H1 (cell line): ENCODE measurements at regions not wholly inside any gene's neighbourhood (a gene's known extent, or its start where the extent isn't known, plus 50 kb on each side); places are given as distances from the start of the nearest gene placed in this dataset.

Source experiments
- CTCF ChIA-PET: fragments of 300-600 bp; sonication (Branson Sonifier 250); formaldehyde crosslinking; loops from one replicate; lab custom pipeline; 2021; ENCODE audit not compliant: partially characterized antibody; lab: Charles Lee
- POLR2A ChIA-PET: fragments of 300-600 bp; sonication (Branson Sonifier 250); formaldehyde crosslinking; loops from one replicate; lab custom pipeline; 2021; ENCODE audit warnings: inconsistent platforms; ENCODE audit not compliant: partially characterized antibody; lab: Charles Lee
- DNase-seq, 2 experiments: peaks; one replicate each; pipeline versions ENCODE4 v3.0.0 to v3.0.0-alpha.2; 2010 to 2022; ENCODE audit warnings: low spot score in 2 of 2, low read depth in 1 of 2, mixed read lengths in 1 of 2
- FAIRE-seq: peaks from 2 replicates; lab custom pipeline; 2011; peaks lifted over from hg19 to GRCh38; lab: Jason Lieb, UNC
- H2AFZ ChIP-seq: 2 replicates; pipeline ENCODE4 v1.8.1; 2012; ENCODE audit warnings: low read length, inconsistent platforms
- H2AK5ac ChIP-seq: 2 replicates; pipeline ENCODE4 v1.6.1; 2013; ENCODE audit warnings: low read depth, low read length
- H2BK120ac ChIP-seq: replicated peaks from 2 replicates; pipeline ENCODE3; 2013; ENCODE audit warnings: low read depth, low read length, inconsistent platforms
- H2BK12ac ChIP-seq: 2 replicates; pipeline ENCODE4 v1.6.1; 2013; ENCODE audit warnings: low read depth, low read length
- H2BK15ac ChIP-seq: 2 replicates; pipeline ENCODE4 v1.6.1; 2013; ENCODE audit warnings: low read length
- H2BK20ac ChIP-seq: 2 replicates; pipeline ENCODE4 v1.6.1; 2013; ENCODE audit warnings: low read length
- H2BK5ac ChIP-seq: 2 replicates; pipeline ENCODE4 v1.6.1; 2013; ENCODE audit warnings: low read depth, low read length
- H3K14ac ChIP-seq: 2 replicates; pipeline ENCODE4 v1.6.1; 2013; ENCODE audit warnings: inconsistent platforms; ENCODE audit not compliant: insufficient read length
- H3K18ac ChIP-seq: 2 replicates; pipeline ENCODE4 v1.6.1; 2013; ENCODE audit warnings: low read length; ENCODE audit errors: extremely low read depth
- H3K23ac ChIP-seq: 2 replicates; pipeline ENCODE4 v1.6.1; 2013; ENCODE audit warnings: inconsistent platforms; ENCODE audit not compliant: insufficient read length
- H3K23me2 ChIP-seq: 2 replicates; pipeline ENCODE4 v1.6.1; 2013; ENCODE audit warnings: low read depth, low read length
- H3K27ac ChIP-seq: 2 replicates; pipeline ENCODE4 v1.6.1; 2011; ENCODE audit warnings: low read depth, low read length, inconsistent platforms
- H3K27me3 ChIP-seq, 4 experiments: replicated peaks in 1 of 4; 1 replicate in 1 of 4; 2 replicates in 3 of 4; pipeline versions ENCODE4 v1.6.1 to v1.8.1; 2011 to 2013; ENCODE audit warnings: low read length in 3 of 4, mild to moderate bottlenecking in 3 of 4, inconsistent platforms in 2 of 4, mixed read lengths in 2 of 4, moderate library complexity in 1 of 4; ENCODE audit not compliant: control insufficient read depth in 3 of 4, insufficient read depth in 3 of 4; ENCODE audit errors: extremely low read depth in 1 of 4
- H3K36me3 ChIP-seq, 4 experiments: 2 replicates each; pipeline versions ENCODE4 v1.6.1 to v1.8.1; 2011 to 2013; ENCODE audit warnings: mild to moderate bottlenecking in 4 of 4, low read length in 3 of 4, moderate library complexity in 2 of 4, control low read depth in 1 of 4, inconsistent platforms in 1 of 4; ENCODE audit not compliant: insufficient read depth in 4 of 4, control insufficient read depth in 2 of 4
- H3K4ac ChIP-seq: replicated peaks from 2 replicates; pipeline ENCODE3; 2013; ENCODE audit warnings: low read length, low read depth, mixed read lengths, inconsistent platforms; ENCODE audit not compliant: insufficient read length
- H3K4me1 ChIP-seq, 4 experiments: replicated peaks in 1 of 4; 1 replicate in 1 of 4; 2 replicates in 3 of 4; pipeline versions ENCODE4 v1.6.1 to v1.8.1; 2011 to 2013; ENCODE audit warnings: low read length in 3 of 4, inconsistent platforms in 2 of 4, mixed read lengths in 1 of 4; ENCODE audit not compliant: insufficient read depth in 4 of 4, control insufficient read depth in 3 of 4
- H3K4me2 ChIP-seq, 2 experiments: 2 replicates each; pipeline versions ENCODE4 v1.6.1 to v1.8.1; 2011 to 2013; ENCODE audit warnings: low read depth in 2 of 2, low read length in 2 of 2, control low read depth in 1 of 2, inconsistent platforms in 1 of 2, mild to moderate bottlenecking in 1 of 2; ENCODE audit not compliant: insufficient read depth in 1 of 2
- H3K4me3 ChIP-seq, 4 experiments: fragments of 200-600, 300-600 bp in 1 of 4; sonication (generic), shearing (Covaris generic), sonication (Bioruptor Twin) in 1 of 4; 2 replicates each; pipeline versions ENCODE4 v1.5.1 to v1.8.1; 2011 to 2016; ENCODE audit warnings: low read length in 4 of 4, low read depth in 3 of 4, control low read depth in 2 of 4, inconsistent platforms in 2 of 4, mild to moderate bottlenecking in 2 of 4, mixed read lengths in 1 of 4, moderate library complexity in 1 of 4; ENCODE audit not compliant: insufficient read depth in 2 of 4; ENCODE audit errors: extremely low read depth in 1 of 4
- H3K56ac ChIP-seq: replicated peaks from 2 replicates; pipeline ENCODE3; 2013; ENCODE audit warnings: low read depth, mild to moderate bottlenecking, mixed read lengths, low read length, inconsistent platforms; ENCODE audit not compliant: insufficient read length
- H3K79me1 ChIP-seq: 2 replicates; pipeline ENCODE4 v1.6.1; 2013; ENCODE audit warnings: low read depth, low read length, control low read depth
- H3K79me2 ChIP-seq, 2 experiments: 2 replicates each; pipeline versions ENCODE4 v1.6.1 to v1.8.1; 2012 to 2013; ENCODE audit warnings: low read length in 2 of 2, mild to moderate bottlenecking in 2 of 2, inconsistent platforms in 1 of 2; ENCODE audit not compliant: insufficient read depth in 2 of 2, control insufficient read depth in 1 of 2
- H3K9ac ChIP-seq, 4 experiments: replicated peaks in 1 of 4; 1 replicate in 1 of 4; 2 replicates in 3 of 4; pipeline versions ENCODE4 v1.6.1 to v1.8.1; 2011 to 2013; ENCODE audit warnings: low read depth in 3 of 4, low read length in 3 of 4, control low read depth in 2 of 4, mild to moderate bottlenecking in 2 of 4, moderate library complexity in 2 of 4, inconsistent platforms in 1 of 4; ENCODE audit errors: extremely low read depth in 1 of 4
- H3K9me3 ChIP-seq, 2 experiments: 2 replicates each; pipeline versions ENCODE4 v1.6.1 to v1.8.1; 2012 to 2013; ENCODE audit warnings: mild to moderate bottlenecking in 2 of 2, moderate library complexity in 2 of 2, control low read depth in 1 of 2, inconsistent platforms in 1 of 2, low read depth in 1 of 2, low read length in 1 of 2, mixed read lengths in 1 of 2; ENCODE audit not compliant: insufficient read depth in 2 of 2
- H4K20me1 ChIP-seq, 2 experiments: replicated peaks in 1 of 2; 2 replicates each; pipeline versions ENCODE3 to v1.8.1; 2011 to 2013; ENCODE audit warnings: inconsistent platforms in 2 of 2, low read length in 2 of 2, mild to moderate bottlenecking in 1 of 2; ENCODE audit not compliant: insufficient read depth in 2 of 2, control insufficient read depth in 1 of 2
- H4K5ac ChIP-seq: 2 replicates; pipeline ENCODE4 v1.6.1; 2013; ENCODE audit warnings: low read length, low read depth, mixed read lengths, inconsistent platforms; ENCODE audit not compliant: insufficient read length
- H4K8ac ChIP-seq: 2 replicates; pipeline ENCODE4 v1.8.0; 2013; ENCODE audit warnings: mild to moderate bottlenecking, moderate library complexity, low read length, inconsistent platforms; ENCODE audit not compliant: insufficient read depth; ENCODE audit errors: extremely low read depth
- H4K91ac ChIP-seq: replicated peaks from 2 replicates; pipeline ENCODE3; 2013; ENCODE audit warnings: low read length, mixed read lengths, inconsistent platforms; ENCODE audit not compliant: insufficient read length
- ASH2L ChIP-seq: fragments of 200-600, 300-600 bp; sonication (generic); IDR thresholded peaks from one replicate; pipeline ENCODE4 v1.7.1; 2017; ENCODE audit warnings: low read length
- CBX5 ChIP-seq: fragments of 300-800, 300-1000 bp; sonication (generic); IDR thresholded peaks from 2 replicates; pipeline ENCODE4 v1.7.1; 2016; ENCODE audit warnings: antibody characterized with exemption, low read length, low read depth
- CEBPB ChIP-seq: IDR thresholded peaks from 2 replicates; pipeline ENCODE4 v1.6.1; 2012; ENCODE audit warnings: low read depth, low read length
- CTBP2 ChIP-seq: IDR thresholded peaks from 2 replicates; pipeline ENCODE4 v1.7.0; 2011; ENCODE audit warnings: borderline replicate concordance, mild to moderate bottlenecking, moderate library complexity, mixed read lengths, low read length; ENCODE audit not compliant: insufficient read depth, insufficient read length
- GTF2F1 ChIP-seq: IDR thresholded peaks from 2 replicates; pipeline ENCODE4 v1.6.1; 2012; ENCODE audit warnings: low read depth, low read length, improper control_type of control experiment, borderline replicate concordance
- POLR2A ChIP-seq, 2 experiments: IDR thresholded peaks; 1 replicate in 1 of 2; 2 replicates in 1 of 2; pipeline ENCODE4 v1.6.1; 2011; ENCODE audit warnings: low read depth in 2 of 2, low read length in 2 of 2, mild to moderate bottlenecking in 2 of 2; ENCODE audit errors: control extremely low read depth in 1 of 2
- POLR2AphosphoS5 ChIP-seq: IDR thresholded peaks from 2 replicates; pipeline ENCODE4 v1.6.1; 2011; ENCODE audit warnings: low read depth, low read length
- RBBP5 ChIP-seq: IDR thresholded peaks from 2 replicates; pipeline ENCODE4 v1.7.1; 2012; ENCODE audit warnings: low read depth, mild to moderate bottlenecking, inconsistent platforms, low read length, moderate library complexity, borderline replicate concordance
- SAP30 ChIP-seq: fragments of 300-600 bp; sonication (generic); IDR thresholded peaks from 2 replicates; pipeline ENCODE4 v1.7.1; 2012; ENCODE audit warnings: low read length, moderate library complexity, mild to moderate bottlenecking, inconsistent platforms; ENCODE audit not compliant: insufficient read depth, insufficient replicate concordance
- SIX5 ChIP-seq: IDR thresholded peaks from 2 replicates; pipeline ENCODE4 v1.6.1; 2011; ENCODE audit warnings: mild to moderate bottlenecking, low read depth, low read length
- TAF7 ChIP-seq: optimal IDR thresholded peaks from 2 replicates; pipeline ENCODE3; 2011; ENCODE audit warnings: low read depth, mild to moderate bottlenecking, inconsistent platforms, low read length, moderate library complexity, borderline replicate concordance
- USF2 ChIP-seq: IDR thresholded peaks from 2 replicates; pipeline ENCODE4 v1.6.1; 2011; ENCODE audit warnings: low read length, improper control_type of control experiment
- WGBS, 2 experiments: shearing (Covaris generic) in 1 of 2; methylation state at CpG; one replicate each; pipeline versions ENCODE4 v1.1.6 to v1.1.7; 2013 to 2015; ENCODE audit warnings: low lambda C conversion rate in 2 of 2, mixed read lengths in 2 of 2, inconsistent platforms in 1 of 2, low coverage in 1 of 2, missing lambda C conversion rate in 1 of 2; ENCODE audit not compliant: insufficient replicate concordance in 2 of 2, insufficient coverage in 1 of 2, insufficient read length in 1 of 2; ENCODE audit errors: extremely low coverage in 1 of 2, missing lambda C conversion rate in 1 of 2; 5-methylcytosine and 5-hydroxymethylcytosine counted together

DNA sequence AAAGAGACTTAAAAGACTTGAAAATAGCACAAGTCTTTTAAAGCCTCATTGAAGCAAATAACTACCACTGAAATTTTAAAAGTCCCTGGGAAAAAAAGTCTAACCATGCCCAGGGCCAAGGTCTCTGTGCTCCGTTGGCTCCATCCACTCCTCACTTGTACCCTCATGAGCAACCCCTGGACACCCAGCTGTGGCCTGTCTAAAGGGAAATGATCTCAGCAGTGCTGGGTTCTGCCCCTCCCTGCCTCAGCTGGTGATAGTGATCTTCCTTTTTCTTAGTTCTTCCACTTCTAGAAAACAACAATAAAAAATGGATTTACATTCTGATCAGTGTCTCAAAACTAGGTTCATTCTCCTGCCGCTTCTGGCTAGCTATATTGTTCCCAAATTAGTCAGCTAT is 423.5 kb upstream of the ADAMTS5 start:
- no peaks in the 10 kb centered on the region for H3K36me3 ChIP-seq
- 85% methylated on average over 2 of the region's 2 CpGs; no CpG with 5 or more reads in 1 of the 2 experiments for WGBS, 2 experiments
- no peaks in the 10 kb centered on the region for H3K79me1 ChIP-seq
- no peak for FAIRE-seq
- H4K20me1 ChIP-seq, result no peaks in the 10 kb centered on the region
- no peaks in the 10 kb centered on the region for H3K9me3 ChIP-seq
- no peak overlapping the region for H2BK20ac ChIP-seq
- no peak overlapping the region for H3K56ac ChIP-seq
- DNase-seq, result no peak
- H3K18ac ChIP-seq, result no peak overlapping the region
- H4K5ac ChIP-seq, result no peak overlapping the region
- H3K4me2 ChIP-seq, result no peak overlapping the region
- H3K27ac ChIP-seq, result no peak overlapping the region
- TF ChIP-seq SAP30 (no peak), USF2 (no peak), CBX5 (no peak), POLR2A (IDR thresholded peaks at IDR 0.05; ENCODE audit: control extremely low read depth in 1 of 2, low read depth in 2 of 2, low read length in 2 of 2) (no peak), SIX5 (no peak), TAF7 (no peak), CTBP2 (no peak), RBBP5 (no peak), ASH2L (no peak), GTF2F1 (no peak), CEBPB (no peak), POLR2AphosphoS5 (no peak)
- no peak overlapping the region for H3K9ac ChIP-seq
- no peak overlapping the region for H2AFZ ChIP-seq
- H3K79me2 ChIP-seq, result no peaks in the 10 kb centered on the region
- no peak overlapping the region for H2BK5ac ChIP-seq
- no peak overlapping the region for H2BK120ac ChIP-seq
- H2BK12ac ChIP-seq, result no peak overlapping the region
- H3K4me3 ChIP-seq, result no peak overlapping the region
- H4K8ac ChIP-seq, result no peak overlapping the region
- no peak overlapping the region for H3K14ac ChIP-seq
- no peak overlapping the region for H2BK15ac ChIP-seq
- H2AK5ac ChIP-seq, result no peak overlapping the region
- ChIA-PET POLR2A (no interaction called here), CTCF (interaction anchor here (1.2 kb wide), 1 partner anchor 19 kb away, joined by 3 read pairs; no protein-coding TSS in a partner anchor)
- no peak overlapping the region for H3K23ac ChIP-seq
- H3K27me3 ChIP-seq, result no peaks in the 10 kb centered on the region
- 0 out of 7 replicates have a peak, but pooled peaks cover 0 to 2% (median 0%) of the 10 kb centered on the region in 4 experiments for H3K4me1 ChIP-seq
- H4K91ac ChIP-seq, result no peak overlapping the region
- H3K4ac ChIP-seq, result no peak overlapping the region
- H3K23me2 ChIP-seq, result no peaks in the 10 kb centered on the region; the same call in 1 of the 2 replicates
